Fibroblast of the conjunctiva (primary cell): ENCODE measurements at regions not wholly inside any gene's neighbourhood (a gene's known extent, or its start where the extent isn't known, plus 50 kb on each side); places are given as distances from the start of the nearest gene placed in this dataset.
"Not testable (repeated sequence)": the region's sequence is repeated elsewhere in the genome, so short reads cannot be mapped to it uniquely, and the experiment has no call there.

Experiments
- DNase-seq: peaks from one replicate; pipeline ENCODE4 v3.0.0-alpha.2; 2010; ENCODE audit warnings: low read depth

DNA sequence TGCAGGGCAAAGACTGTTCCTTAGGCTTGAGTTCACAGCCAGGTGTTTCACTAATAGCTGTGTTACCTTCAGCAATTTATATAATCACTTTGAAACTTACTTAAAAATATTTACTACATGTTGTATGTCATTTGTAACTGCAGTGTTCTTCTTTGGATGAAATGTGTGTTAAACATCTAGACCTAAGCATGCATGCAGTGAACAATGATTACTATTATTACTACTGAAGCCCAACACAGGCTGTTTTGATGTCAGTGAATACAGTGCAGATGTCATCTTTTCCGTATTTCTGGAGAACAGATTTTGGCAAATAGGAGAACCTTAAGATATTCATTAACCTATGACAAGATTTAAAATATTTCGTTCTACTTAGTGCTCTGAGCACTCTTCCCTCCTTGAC lies 101.8 kb upstream of the ANK2 start:
- DNase-seq, result no peak

DNA sequence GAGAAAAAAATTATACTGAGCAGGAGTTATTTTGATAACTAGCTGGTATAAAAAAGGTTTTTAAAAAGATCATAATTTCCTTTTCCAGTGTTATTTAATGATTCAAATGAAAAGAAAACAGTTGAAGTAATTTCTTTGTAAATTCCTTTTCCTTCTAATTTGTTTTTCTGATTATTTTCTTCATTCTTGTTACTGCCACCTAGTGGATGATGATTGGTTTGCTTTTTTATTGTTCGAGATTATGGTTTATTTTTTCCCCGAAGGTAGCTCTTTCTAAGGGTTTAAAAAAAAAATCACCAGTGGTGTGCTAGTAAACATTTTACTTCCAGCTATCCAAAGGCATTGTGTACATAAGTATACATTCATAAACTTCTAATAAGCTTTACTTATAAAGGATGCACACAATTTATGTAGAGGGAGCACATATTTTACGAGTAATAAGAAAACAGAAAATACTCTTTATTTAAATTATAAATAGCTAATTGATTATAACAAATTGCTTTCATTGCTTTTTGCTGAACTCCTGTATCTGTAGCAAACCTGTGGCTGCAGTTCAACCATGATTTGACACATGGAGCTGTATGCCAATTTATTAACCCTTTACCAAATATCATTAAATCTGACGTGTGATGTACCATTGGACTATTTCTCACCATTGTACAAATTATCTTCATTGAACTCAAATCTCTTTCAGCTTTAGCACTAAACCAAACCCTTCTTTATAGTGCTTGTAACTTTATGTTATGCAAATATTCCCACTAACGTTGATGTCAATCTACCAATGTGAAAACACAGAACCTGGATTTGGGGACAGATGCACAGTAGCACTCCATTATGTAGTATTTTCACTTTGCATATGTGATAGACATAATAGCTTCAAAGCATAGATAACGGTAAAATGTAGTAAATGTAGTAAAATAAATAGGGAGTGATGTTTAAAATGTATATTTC lies 97.8 kb upstream of the ANK2 start:
- no peak for DNase-seq

DNA sequence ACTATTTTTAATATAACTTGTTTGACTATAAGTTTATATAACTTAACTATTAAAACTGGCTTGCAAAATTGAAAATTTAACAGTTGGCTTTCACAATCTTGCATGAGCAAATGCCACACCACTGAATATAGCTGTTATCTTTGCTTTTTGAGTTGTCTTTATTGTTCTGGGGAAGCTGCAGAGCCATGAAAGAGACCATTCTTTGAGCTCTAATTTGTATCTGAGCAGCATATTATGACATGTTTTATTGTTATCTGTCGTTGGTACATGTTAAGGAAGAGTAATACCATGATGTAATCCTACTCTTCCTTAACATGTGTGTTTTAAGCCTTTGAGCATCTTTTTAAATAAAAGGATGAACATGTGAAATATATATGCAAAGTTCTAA lies 97.1 kb upstream of the ANK2 start:
- DNase-seq, result no peak

DNA sequence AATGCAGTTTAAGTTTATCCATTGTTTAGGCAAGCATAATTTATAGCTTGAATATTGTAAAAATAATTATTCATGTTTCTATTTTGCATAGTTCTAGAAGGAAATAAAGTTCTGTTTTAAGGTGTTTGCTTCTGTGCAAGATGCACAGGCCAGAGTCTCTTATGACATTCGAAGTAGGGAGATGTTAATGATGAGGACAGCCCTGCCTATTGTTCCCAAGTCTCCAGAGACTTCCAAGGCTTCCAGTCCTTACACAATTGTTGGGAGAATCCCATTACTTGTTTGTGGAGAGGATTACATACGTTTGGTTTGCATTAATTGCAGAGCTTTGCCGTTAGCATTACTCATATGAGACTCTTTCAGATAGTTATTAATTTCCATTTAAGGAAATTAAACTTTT lies 96.2 kb upstream of the ANK2 start:
- no peak for DNase-seq

DNA sequence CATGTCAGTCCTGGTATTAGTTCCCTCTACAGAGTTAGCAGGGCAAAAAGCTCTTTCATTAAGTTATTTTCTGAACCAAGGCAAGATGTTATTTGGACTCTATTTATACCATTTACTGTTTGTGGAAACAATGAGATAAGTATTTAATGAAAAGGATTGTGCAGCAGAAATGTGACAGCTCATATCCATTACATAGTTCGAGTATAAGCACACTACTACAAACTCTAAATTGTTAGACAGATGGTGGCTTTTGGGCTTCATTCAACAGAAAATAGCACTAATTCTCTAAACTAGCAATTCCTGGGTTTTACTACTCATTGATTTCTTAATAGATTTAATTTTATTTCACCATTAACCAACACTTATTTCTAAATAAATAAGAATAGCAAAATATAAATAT lies 95.2 kb upstream of the ANK2 start:
- DNase-seq, result no peak

DNA sequence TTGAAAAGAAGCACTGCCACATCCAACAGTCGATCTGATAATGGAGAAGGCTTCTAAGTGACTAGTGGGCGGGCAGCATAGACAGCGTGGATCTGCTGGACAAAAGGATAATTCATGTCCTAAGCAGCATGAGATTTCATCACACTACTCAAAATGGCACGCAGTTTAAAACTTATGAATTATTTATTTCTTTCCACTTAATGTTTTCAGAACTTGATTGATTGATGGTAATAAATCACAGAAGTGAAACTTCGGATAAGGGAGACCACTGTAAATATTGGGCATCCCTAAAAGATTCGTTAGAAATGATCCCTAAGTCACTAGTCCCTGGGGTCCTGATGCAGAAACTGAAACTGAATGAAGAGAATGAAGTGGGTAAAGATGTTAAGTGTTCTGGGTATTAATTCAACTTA lies 93.0 kb upstream of the ANK2 start:
- no peak for DNase-seq

DNA sequence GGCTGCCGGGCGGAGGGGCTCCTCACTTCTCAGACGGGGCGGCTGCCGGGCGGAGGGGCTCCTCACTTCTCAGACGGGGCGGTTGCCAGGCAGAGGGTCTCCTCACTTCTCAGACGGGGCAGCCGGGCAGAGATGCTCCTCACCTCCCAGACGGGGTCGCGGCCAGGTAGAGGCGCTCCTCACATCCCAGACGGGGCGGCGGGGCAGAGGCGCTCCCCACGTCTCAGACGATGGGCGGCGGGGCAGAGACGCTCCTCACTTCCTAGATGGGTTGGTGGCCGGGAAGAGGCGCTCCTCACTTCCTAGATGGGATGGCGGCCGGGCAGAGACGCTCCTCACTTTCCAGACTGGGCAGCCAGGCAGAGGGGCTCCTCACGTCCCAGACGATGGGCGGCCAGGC lies 91.7 kb upstream of the ANK2 start:
- not testable (repeated sequence) for DNase-seq

DNA sequence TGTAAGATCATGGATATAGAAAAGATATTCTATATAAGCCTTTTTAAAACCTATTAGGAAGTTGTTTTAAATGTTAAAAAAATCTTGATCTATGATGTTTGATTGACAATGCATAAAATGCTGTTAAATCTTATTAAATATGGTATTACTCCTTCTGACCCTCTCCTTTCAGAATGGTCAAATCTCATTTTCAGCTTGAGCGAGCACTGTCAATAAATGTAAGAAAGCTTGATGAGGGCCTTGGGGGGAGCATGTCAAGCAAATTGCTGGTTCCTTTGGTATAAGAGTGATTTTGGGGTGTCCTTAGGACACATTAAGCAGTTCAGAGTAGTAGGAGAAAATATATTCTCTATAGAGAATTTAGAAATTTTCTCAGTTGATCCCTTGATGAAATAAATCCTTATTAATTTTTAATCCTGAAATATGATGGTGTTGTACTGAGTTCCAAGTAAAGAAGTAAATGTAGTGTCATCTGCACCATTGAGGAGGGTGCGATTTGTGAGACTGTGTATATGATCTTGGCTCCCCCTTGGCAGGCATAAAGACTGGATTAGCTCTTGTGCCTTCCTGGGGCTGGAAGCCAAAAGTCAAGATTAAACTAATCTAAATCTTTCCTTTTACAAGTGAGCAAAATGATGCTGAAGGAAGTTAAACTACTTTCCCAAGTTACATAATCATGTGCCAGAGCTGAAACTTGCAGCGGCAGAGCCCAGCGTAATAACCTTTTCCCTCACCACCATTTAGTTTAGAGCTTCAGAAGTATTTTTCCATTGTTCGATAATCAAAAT lies 82.6 kb upstream of the ANK2 start:
- no peak for DNase-seq

DNA sequence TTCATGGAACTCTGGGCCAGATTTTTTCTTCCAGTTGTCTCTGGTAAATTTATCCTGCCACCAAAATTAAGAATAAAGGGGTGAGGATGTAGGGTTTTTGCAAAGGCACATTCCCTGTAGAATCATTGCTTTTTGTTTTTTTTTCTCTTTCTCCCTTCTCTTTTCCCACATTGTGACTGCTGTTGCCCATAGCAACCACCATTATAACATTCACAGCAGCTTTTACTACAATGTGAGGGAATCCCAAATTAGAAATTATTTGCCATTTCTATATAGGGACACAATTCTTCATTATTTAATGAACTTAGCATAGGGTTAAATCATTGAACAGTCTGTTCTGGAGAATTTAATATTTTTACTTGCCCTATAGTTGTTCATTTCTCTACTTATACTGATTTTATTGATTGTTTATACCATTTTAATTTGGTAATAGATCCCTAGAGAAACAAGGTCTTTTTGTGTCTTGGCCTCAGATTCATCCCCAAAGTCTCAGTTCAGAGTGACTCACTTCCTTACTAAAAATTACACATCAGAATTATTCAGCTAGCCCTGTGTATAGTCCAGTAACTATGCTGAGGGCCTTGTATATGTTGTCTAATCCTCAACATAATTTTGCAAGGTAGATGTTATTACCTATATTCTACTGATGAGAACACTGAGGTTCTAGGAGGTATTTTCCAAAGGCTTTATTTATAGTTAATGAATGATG lies 80.8 kb upstream of the ANK2 start:
- no peak for DNase-seq

DNA sequence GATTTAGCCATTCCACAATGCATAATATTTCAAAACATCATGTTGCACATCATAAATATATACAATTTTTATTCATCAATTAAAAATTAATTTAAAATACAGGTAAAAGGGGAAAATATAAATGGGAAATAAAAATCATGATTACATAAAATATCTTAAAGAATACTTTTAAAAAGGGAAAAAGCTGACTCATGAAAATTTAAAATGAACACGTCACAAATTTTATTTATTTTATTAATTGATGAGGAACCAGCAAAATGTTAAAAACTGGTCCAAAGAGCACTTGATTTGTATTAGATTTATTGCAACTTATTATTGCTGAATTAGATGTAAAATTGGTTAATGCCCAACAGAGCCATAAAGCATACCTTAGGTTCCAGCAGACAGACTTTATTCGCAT lies 78.5 kb upstream of the ANK2 start:
- DNase-seq, result no peak

DNA sequence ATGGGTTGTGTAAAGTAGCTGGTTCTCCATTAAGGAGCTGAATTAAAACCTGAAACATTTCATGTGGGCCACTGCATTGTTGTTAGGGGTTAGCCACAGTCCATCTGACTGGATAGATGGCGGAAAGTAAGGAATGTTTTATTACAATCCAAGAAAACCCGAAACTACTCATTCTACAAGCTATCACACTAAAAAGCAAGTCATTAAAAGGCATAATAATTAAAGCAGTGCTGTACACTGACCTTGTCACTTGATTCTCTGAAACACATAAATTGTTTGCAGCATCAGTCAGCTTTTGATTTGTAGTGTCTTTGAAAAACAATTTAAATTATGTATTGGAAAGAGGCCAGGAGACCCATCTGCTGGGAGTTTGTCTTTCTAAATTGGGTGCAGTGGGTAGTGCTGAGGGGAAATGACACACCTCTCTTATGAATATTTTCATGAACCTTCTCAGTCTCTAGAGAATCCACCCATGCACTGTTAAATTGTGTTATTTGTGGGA lies 75.7 kb upstream of the ANK2 start:
- DNase-seq, result no peak

DNA sequence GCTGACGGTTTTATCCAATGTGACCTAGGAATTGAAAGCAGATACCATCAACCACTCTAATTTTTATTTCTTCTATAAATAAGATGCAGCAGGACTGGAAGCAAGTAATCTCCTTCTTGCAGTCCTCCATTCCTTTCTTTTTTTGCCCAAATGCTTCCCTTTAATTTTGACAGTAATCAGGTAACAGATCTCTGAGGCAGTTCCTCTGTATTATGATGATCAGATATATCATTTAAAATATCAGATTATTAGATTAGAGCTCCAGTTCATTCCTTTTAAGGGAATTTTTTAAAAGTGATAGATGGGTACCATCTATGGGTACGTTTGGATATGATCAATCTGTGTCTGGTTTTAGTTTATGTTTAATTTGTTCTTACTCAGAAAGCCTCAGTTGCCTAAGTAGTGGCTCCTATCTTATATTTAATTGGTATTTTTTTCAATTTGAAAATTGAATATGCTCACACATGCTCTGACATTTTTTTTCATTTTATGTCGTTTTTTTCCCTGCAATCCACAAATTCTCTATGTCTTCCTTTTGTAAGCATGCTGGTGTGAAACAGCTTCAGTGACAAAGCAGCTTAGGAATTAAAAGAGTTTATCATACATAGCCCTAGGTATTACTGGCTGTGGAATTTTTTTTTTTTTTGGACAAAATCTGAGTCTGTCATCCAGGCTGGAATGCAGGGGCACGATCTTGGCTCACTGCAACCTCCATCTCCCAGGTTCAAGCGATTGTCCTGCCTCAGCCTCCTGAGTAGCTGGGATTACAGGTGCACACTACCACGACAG lies 73.7 kb upstream of the ANK2 start:
- no peak for DNase-seq

DNA sequence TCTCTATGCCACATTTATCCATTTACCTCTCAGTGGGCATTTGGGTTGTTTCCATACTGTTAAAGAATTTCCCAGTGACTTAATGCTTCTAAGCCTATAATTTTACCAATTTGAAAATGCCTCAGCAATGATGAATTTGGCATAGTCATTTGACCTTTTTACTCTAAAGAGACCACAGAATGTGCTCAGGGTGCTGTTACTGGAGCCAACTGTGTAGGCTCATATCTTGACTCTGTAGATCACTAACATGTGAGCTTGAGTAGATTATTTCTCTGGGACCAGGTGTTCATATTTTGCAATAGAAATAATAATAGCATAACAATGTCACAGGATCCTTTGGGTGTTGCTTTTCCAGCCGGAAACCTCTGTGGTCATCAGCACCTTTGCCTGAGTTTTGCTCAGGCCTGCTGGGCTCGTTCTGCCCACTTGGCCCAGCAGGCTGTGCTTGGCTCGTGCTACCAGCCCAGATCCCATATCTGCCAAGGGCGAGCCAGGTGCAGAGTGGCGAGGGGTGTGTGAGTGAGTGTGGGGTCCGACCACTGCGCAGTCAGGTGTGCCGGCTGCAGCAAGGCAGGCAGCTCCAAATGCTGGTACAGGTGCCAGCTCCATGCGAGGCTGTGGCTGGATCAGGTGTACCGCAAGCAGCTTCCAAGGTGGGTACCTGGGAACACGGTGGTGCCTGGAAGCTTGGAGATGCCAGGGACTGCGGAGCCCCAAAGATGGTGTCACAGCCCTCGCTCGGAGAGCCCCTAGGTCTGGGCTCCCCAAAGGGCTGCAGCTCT lies 70.6 kb upstream of the ANK2 start:
- no peak for DNase-seq

DNA sequence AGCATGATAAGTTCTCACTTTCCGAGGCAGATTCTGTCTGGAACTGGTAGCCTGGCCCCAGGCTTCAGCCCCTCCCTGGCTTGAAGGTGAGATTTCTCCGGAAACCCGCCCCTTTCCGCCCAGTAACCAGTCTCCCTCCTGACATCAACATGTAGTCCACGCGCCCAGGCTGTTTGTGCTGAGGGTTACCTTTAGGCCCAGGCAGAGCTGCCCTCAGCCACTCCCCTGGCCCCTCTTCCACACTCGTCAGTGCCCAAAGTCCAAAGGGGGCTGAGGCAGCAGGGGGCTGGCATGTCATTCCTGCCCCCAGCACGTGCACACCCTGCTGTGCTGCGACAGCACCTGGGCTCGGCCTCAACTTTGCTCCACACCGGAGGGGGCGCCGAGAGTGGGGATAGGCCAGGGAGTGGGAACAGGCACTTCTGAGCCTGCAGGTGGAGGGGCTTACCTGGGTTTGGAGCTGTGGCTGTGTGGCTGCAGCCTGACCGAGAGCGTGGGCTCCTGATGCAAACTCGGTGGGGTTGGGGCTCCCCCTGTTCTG lies 69.5 kb upstream of the ANK2 start:
- DNase-seq, result no peak

DNA sequence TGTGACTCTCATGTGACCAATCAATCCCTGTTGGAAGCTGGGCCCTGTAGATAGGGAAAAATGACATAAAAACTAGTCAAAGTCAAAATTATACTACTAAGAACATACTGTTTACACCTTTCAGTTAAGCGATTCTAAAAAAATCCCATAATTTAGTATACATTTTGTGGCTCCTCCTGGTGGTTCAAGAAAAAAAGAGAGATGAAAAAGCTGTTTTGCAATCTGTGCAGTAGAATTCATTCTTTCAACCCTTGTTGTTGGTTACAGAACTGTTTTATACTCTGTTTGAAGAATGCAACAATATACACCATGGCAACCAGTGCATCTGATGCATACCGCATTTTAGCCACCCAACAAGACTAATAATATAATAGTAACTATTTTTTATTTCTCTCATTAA lies 66.8 kb upstream of the ANK2 start:
- DNase-seq, result peak; percentile 4

DNA sequence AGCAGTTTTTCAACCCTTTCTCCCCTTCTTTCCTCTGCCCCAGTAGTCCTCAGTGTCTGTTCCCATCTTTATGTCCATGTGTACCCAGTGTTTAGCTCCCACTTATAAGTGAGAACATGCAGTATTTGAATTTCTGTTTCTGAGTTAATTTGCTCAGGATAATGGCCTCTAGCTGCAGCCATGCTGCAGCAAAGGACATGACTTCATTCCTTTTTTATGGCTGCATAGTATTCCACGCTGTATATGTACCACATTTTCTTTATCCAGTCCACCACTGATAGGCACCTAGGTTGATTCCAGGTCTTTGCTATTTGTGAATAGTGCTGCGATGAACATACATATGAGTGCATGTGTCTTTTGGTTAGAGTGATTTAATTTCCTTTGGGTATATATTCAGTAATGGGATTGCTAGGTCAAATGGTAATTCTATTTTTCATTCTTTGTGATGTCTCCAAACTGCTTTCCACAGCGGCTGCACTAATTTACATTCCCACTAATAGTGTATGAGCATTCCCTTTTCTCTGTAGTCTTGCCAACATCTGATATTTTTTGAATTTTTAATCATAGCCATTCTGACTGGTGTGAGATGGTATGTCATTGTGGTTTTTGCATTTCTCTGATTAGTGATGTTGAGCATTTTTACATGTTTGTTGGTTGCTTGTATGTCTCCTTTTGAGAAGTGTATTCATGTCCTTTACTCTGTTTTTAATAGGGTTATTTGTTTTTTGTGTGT lies 54.6 kb upstream of the ANK2 start:
- DNase-seq, result no peak
